ENCODE measurements at regions not wholly inside any gene's neighbourhood (a gene's known extent, or its start where the extent isn't known, plus 50 kb on each side); places are given as distances from the start of the nearest gene placed in this dataset.

DNA sequence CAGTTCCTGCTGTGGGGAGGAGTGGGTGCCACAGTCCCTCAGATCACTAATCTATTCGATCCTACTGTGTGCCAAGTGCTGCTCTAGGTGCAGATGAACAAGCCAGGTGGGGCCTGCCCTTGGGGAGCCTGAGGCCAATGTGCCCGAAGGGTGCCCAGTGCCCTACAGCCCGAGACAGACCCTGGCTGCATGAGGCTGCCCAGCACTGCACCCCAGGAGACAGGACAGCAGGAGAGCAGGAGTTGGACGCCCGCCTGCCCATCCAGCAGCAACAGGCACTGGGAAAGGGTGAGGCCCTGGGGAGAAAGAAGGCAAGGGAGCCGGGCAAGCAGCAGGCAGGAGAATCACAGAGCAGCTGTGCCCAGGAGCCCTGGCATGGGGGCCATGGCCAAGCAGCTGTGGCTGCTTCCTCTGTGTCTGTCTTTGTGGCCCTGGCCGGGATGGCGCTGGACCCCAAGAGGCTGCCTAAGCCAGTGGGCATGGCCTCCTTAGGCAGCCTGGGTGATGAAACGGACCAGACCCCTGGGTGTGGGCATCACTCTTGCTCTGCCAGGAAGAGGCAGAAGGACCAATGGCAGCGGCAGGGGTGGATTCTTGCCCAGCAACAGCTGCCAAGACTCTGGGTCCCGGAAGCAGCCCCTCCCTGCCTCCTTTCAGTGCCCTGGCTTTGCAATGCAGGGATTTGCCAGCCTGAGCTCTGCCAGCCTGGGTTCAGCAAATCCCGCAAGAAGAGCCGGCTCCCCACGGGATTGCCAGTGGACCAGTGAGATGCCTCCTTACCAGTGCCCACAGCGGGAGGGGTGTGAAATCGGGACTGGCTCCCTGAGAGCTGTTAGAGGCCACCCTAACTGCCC, 179.6 kb upstream of the TNRC6C start:
- H3K4me1 ChIP-seq (ENCODE audit: control insufficient read depth, insufficient read depth, low read length): peaks cover 17% of the 10 kb centered on the region
- H3K4me3 ChIP-seq (ENCODE audit: low read depth, low read length): no peak overlapping the region
- H3K36me3 ChIP-seq (ENCODE audit: control insufficient read depth, insufficient read depth, low read length): no peaks in the 10 kb centered on the region

DNA sequence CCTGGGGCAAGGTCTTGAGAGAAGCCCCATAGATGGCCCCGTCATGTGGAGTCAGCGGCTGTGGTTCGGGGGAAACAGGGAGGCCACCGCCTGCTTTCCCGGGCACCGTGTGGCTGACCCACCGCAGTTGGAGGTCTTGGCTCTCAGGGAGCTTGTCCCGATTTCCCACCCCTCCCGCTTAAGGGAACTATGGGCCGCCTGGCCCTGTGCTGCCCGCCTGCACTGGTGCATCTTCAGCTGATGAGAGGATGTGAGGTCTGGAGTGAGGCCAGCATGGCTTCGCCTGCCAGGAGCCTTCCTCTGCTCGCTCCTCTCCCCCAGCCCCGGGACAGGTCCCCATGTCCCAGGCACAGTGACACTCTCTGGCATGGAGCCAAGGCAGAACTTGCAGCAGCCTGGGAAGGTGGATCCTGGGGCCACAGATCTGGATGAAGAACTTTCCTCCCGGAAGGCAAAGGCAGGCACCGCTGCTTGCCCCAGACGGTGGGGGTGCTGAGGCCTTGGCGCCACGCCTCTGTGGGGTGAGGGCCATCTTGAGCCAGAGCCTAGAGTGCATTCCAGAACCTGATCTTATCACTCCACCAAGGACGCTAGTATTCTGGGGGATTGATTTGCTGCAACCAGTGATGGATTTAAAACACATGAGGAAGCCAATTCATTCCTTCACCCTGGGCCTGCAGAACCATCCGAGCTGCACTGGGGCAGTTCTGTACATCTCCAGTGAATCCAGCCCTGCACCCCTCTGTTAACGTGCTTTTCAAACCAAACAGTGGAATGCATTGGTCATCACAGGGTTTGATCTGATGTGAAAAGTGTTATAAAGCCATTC, 178.6 kb upstream of the TNRC6C start:
- H3K4me1 ChIP-seq (ENCODE audit: control insufficient read depth, insufficient read depth, low read length): peaks cover 17% of the 10 kb centered on the region
- H3K9ac ChIP-seq (ENCODE audit: low read length): no peak overlapping the region
- H3K27ac ChIP-seq (ENCODE audit: low read depth, low read length): no peak overlapping the region
- H3K36me3 ChIP-seq (ENCODE audit: control insufficient read depth, insufficient read depth, low read length): no peaks in the 10 kb centered on the region
- H3K4me3 ChIP-seq (ENCODE audit: low read depth, low read length): no peak overlapping the region
- H3K9me3 ChIP-seq (ENCODE audit: control insufficient read depth, insufficient read depth, low read depth, low read length): no peaks in the 10 kb centered on the region; the same call in 1 of the 2 replicates
- peaks cover 45% of the 10 kb centered on the region for H3K27me3 ChIP-seq (ENCODE audit: control insufficient read depth, insufficient read depth, low read length)

More for the DNA sequence above, 179.6 kb upstream of the TNRC6C start:
- no peak overlapping the region for H3K9ac ChIP-seq (ENCODE audit: low read length)
- peaks cover 35% of the 10 kb centered on the region for H3K27me3 ChIP-seq (ENCODE audit: control insufficient read depth, insufficient read depth, low read length)
- H3K9me3 ChIP-seq (ENCODE audit: control insufficient read depth, insufficient read depth, low read depth, low read length): no peaks in the 10 kb centered on the region; the same call in 1 of the 2 replicates
- H3K27ac ChIP-seq (ENCODE audit: low read depth, low read length): no peak overlapping the region

DNA sequence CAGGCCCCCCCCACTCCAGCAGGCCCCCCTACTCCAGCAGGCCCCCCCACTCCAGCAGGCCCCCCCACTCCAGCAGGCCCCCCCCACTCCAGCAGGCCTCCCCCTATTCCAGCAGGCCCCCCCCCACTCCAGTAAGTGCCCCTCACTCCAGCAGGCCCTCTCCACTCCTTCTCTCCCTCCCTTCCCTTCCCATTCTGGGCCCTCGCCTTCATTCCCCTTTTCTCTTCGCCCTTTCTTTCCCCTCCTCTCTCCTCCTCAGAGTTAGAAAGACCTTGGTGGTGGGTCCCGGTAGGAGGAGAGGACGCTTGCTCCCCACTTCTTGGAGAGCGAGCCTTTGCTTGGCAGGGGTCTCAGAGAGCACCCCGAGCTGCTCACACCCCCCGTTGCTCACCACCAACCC, 177.0 kb upstream of the TNRC6C start:
- peaks cover 62% of the 10 kb centered on the region for H3K27me3 ChIP-seq (ENCODE audit: control insufficient read depth, insufficient read depth, low read length)

DNA sequence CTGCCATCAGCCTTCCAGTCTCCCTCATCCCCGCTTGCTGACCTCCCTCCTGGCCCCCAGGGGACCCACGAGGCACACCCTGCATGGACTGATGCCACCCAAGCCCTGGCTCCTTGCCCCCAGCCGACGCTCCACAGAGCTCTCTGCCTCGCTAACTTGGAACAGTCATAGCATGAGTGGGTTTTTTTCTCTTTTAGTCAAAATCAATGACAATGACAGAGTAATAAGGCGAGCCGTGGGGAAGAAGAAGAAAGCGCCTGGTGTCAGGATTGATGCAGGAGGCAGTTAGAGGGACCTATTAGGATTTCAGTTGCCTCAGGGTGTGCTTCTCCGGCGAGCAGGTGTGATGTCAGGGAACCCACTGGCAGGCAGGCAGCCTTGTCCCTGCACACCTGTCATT, 176.3 kb upstream of the TNRC6C start:
- Histone ChIP-seq H3K36me3 (ENCODE audit: control insufficient read depth, insufficient read depth, low read length) (no peaks in the 10 kb centered on the region), H3K9me3 (ENCODE audit: control insufficient read depth, insufficient read depth, low read depth, low read length) (no peaks in the 10 kb centered on the region; the same call in 1 of the 2 replicates), H3K4me3 (ENCODE audit: low read depth, low read length) (no peak overlapping the region), H3K4me1 (ENCODE audit: control insufficient read depth, insufficient read depth, low read length) (peaks cover 40% of the 10 kb centered on the region), H3K27ac (ENCODE audit: low read depth, low read length) (no peak overlapping the region), H3K9ac (ENCODE audit: low read length) (no peak overlapping the region), H3K27me3 (ENCODE audit: control insufficient read depth, insufficient read depth, low read length) (peaks cover 67% of the 10 kb centered on the region)

More for the DNA sequence above, 177.0 kb upstream of the TNRC6C start:
- Histone ChIP-seq H3K27ac (ENCODE audit: low read depth, low read length) (no peak overlapping the region), H3K9ac (ENCODE audit: low read length) (no peak overlapping the region), H3K4me1 (ENCODE audit: control insufficient read depth, insufficient read depth, low read length) (peaks cover 33% of the 10 kb centered on the region), H3K9me3 (ENCODE audit: control insufficient read depth, insufficient read depth, low read depth, low read length) (no peaks in the 10 kb centered on the region; the same call in 1 of the 2 replicates), H3K4me3 (ENCODE audit: low read depth, low read length) (no peak overlapping the region), H3K36me3 (ENCODE audit: control insufficient read depth, insufficient read depth, low read length) (no peaks in the 10 kb centered on the region)

DNA sequence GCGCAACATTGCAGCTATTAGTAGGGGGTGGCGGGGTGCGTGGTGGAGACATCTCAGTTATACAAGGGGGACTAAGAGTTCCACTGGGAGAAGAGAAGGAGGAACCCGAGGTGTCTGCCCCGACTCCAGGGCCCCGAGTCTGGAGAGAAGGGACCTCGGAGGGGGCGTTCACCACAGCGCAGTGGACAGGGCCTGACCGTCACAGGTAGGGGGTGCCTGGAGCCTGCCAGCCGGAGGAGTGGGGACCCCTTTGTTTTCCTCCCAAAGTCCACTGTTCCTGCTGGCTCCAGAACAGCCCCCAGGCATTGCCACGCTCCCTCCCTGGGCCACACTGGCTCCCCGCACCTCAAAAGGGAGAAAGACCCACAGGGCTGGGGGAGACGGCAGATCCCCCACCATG, 175.9 kb upstream of the TNRC6C start:
- Histone ChIP-seq H3K4me3 (ENCODE audit: low read depth, low read length) (no peak overlapping the region), H3K9ac (ENCODE audit: low read length) (no peak overlapping the region), H3K27ac (ENCODE audit: low read depth, low read length) (no peak overlapping the region), H3K4me1 (ENCODE audit: control insufficient read depth, insufficient read depth, low read length) (peaks cover 44% of the 10 kb centered on the region), H3K9me3 (ENCODE audit: control insufficient read depth, insufficient read depth, low read depth, low read length) (no peaks in the 10 kb centered on the region; the same call in 1 of the 2 replicates), H3K36me3 (ENCODE audit: control insufficient read depth, insufficient read depth, low read length) (no peaks in the 10 kb centered on the region), H3K27me3 (ENCODE audit: control insufficient read depth, insufficient read depth, low read length) (peaks cover 72% of the 10 kb centered on the region)

DNA sequence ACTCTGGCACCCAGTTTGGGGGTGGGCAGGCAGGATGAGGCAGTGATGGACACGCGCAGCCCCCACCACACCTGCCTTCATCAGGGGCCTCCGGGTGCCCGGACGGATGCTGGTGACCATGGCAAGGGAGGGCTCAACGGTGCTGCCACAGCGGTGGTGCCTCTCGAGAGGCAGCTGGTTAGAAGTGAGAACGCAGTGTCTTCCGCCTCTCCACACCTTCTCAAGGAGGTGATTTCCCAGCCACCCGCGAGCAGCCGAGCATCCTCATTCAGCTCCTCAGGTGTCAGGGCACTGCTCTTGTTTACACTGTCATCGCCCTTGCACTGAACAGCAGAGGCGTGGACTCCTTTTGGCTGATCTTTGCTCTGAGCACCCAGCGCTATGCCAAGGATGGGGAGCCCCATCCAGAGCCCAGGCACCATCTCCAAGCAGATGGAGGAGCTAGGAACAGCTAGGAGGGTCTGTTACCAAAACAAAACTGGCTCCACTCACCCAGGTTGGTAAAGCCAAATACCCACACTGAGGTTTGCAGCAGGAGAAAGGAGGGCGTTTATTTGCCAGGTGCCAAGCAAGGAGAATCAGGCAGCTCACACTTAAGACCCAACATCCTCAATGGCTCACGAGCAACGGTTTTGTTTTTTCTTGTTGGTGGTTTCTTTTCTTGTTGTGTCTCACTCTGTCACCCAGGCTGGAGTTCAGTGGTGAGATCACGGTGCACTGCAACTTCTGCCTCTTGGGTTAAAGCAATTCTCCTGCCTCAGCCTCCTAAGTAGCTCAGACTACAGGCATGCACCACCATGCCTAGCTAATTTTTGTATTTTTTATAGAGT, 174.3 kb upstream of the TNRC6C start:
- no peak overlapping the region for H3K4me3 ChIP-seq (ENCODE audit: low read depth, low read length)
- H3K36me3 ChIP-seq (ENCODE audit: control insufficient read depth, insufficient read depth, low read length): no peaks in the 10 kb centered on the region
- no peaks in the 10 kb centered on the region for H3K9me3 ChIP-seq (ENCODE audit: control insufficient read depth, insufficient read depth, low read depth, low read length)
- H3K9ac ChIP-seq (ENCODE audit: low read length): no peak overlapping the region
- H3K27me3 ChIP-seq (ENCODE audit: control insufficient read depth, insufficient read depth, low read length): peaks cover 87% of the 10 kb centered on the region
- peaks cover 54% of the 10 kb centered on the region for H3K4me1 ChIP-seq (ENCODE audit: control insufficient read depth, insufficient read depth, low read length)
- no peak overlapping the region for H3K27ac ChIP-seq (ENCODE audit: low read depth, low read length)

DNA sequence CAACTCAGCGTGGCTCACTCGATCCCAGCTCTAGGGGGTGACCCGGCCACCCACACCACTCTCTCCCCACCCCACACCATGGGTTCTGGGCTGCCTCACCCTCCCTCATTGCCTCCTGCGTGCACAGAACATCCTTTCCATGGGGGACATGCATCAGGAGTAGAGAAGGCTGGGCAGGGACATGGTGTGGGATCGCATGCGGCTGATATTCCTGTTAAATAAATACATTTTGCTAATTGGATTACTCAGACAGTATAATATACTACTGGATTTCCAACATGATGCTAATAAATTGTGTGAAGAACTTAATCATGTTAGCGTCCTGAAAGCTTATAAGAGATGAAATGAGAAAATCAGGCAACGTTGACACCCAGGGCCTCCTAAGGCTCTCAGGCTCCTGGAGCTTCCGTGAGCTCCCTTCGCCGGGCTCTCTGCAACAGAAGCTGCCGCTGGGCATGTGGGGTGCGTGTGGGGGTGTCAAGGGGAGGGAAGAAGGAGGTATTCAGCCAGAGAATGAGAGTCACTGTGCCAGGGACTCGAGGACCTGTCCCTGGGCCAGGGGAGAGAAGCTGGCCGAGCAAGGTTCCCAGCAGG, 173.1 kb upstream of the TNRC6C start:
- H3K9ac ChIP-seq (ENCODE audit: low read length): no peak overlapping the region
- H3K4me3 ChIP-seq (ENCODE audit: low read depth, low read length): no peak overlapping the region
- peaks cover 91% of the 10 kb centered on the region for H3K27me3 ChIP-seq (ENCODE audit: control insufficient read depth, insufficient read depth, low read length)
- H3K27ac ChIP-seq (ENCODE audit: low read depth, low read length): no peak overlapping the region
- no peaks in the 10 kb centered on the region for H3K36me3 ChIP-seq (ENCODE audit: control insufficient read depth, insufficient read depth, low read length)
- peaks cover 56% of the 10 kb centered on the region for H3K4me1 ChIP-seq (ENCODE audit: control insufficient read depth, insufficient read depth, low read length)
- H3K9me3 ChIP-seq (ENCODE audit: control insufficient read depth, insufficient read depth, low read depth, low read length): no peaks in the 10 kb centered on the region

DNA sequence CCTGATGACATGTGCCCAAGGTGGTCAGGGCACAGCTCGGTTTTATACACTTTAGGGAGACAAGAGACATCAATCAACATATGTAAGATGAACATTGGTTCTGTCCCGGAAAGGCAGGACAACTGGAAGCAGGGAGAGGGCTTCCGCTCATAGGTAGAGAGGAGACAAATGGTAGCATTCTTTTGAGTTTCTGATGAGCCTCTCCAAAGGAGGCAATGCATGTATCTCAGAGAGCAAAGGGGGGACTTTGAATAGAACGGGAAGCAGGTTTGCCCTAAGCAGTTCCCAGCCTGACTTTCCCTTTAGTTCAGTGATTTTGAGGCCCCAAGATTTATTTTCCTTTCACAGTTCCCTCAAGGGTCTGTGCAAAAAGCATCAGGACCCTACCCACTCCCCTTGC, 172.4 kb upstream of the TNRC6C start:
- peaks cover 87% of the 10 kb centered on the region for H3K27me3 ChIP-seq (ENCODE audit: control insufficient read depth, insufficient read depth, low read length)

DNA sequence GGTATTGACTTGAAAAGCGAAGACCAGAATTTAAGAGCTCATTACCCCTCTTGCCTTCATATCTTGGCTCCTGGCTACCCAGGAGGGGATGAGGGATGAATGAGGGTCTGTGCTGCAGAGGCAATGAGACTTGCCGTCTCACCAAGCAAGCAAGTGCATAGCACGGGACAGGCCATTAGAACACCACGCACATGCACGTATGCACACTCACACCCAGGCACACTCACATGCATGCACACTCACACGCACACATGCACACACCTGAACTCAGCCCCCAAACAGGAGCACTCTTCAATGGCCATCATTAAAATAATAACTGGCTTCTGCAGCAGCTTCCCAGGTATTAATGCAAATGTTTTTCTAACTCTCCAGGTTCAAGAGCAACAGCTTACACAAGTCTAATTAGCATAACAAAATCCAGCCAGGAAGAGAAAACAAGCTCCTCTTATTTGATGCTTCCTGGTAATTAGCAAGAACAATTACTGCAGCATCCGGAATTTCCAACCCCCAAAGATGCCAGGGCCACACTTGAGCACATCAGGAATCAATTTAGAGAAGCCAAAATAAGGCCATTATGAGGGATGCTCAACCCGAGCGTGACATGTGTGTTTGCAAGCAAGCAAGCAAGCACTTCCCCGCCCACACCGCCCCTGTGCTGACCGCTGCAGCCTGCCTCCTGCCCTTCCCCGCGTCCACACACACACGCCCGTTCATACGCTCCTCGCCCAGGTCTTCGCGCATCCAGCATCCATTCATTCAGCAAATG, 171.6 kb upstream of the TNRC6C start:
- Histone ChIP-seq H3K9me3 (ENCODE audit: control insufficient read depth, insufficient read depth, low read depth, low read length) (no peaks in the 10 kb centered on the region), H3K27ac (ENCODE audit: low read depth, low read length) (peak overlapping the region; percentile 7; the same call in 1 of the 2 replicates), H3K4me1 (ENCODE audit: control insufficient read depth, insufficient read depth, low read length) (peaks cover 57% of the 10 kb centered on the region), H3K9ac (ENCODE audit: low read length) (peak overlapping the region; percentile 31), H3K36me3 (ENCODE audit: control insufficient read depth, insufficient read depth, low read length) (no peaks in the 10 kb centered on the region), H3K27me3 (ENCODE audit: control insufficient read depth, insufficient read depth, low read length) (peaks cover 83% of the 10 kb centered on the region), H3K4me3 (ENCODE audit: low read depth, low read length) (peak overlapping the region; percentile 19)

More for the DNA sequence above, 172.4 kb upstream of the TNRC6C start:
- Histone ChIP-seq H3K36me3 (ENCODE audit: control insufficient read depth, insufficient read depth, low read length) (no peaks in the 10 kb centered on the region), H3K4me1 (ENCODE audit: control insufficient read depth, insufficient read depth, low read length) (peaks cover 61% of the 10 kb centered on the region), H3K4me3 (ENCODE audit: low read depth, low read length) (no peak overlapping the region), H3K9ac (ENCODE audit: low read length) (peak overlapping the region; percentile 31), H3K27ac (ENCODE audit: low read depth, low read length) (0 out of 2 replicates have a peak overlapping the region, but pooled peaks have one; percentile 7), H3K9me3 (ENCODE audit: control insufficient read depth, insufficient read depth, low read depth, low read length) (no peaks in the 10 kb centered on the region)
